ENCODE measurements at regions not wholly inside any gene's neighbourhood (a gene's known extent, or its start where the extent isn't known, plus 50 kb on each side); places are given as distances from the start of the nearest gene placed in this dataset.
"Not testable (repeated sequence)": the region's sequence is repeated elsewhere in the genome, so short reads cannot be mapped to it uniquely, and the experiment has no call there.

- in situ Hi-C loops (cut with HindIII; ENCODE audit: low sequenced_read_pairs) = no loop called here
Measured at GRCh38 chr3:3689601-3690375, 109.4 kb upstream of the LRRN1 start.

GRCh38 chr3:3686907-3687648 is 112.2 kb upstream of the LRRN1 start:
- in situ Hi-C loops (cut with HindIII; ENCODE audit: low sequenced_read_pairs) = no loop called here

- in situ Hi-C loops (cut with HindIII; ENCODE audit: low sequenced_read_pairs) = no loop called here
Measured at GRCh38 chr3:3685721-3686120, 113.5 kb upstream of the LRRN1 start.

GRCh38 chr3:3683261-3683660 is 116.0 kb upstream of the LRRN1 start:
- in situ Hi-C loops (cut with HindIII; ENCODE audit: low sequenced_read_pairs) = no loop called here

GRCh38 chr3:3675801-3676200 is 123.4 kb upstream of the LRRN1 start:
- in situ Hi-C loops (cut with HindIII; ENCODE audit: low sequenced_read_pairs) = no loop called here

- in situ Hi-C loops (cut with HindIII; ENCODE audit: low sequenced_read_pairs) = no loop called here
Measured at GRCh38 chr3:3675186-3675585, 124.0 kb upstream of the LRRN1 start.

GRCh38 chr3:3666664-3667063 is 132.6 kb upstream of the LRRN1 start:
- in situ Hi-C loops (cut with HindIII; ENCODE audit: low sequenced_read_pairs) = no loop called here

GRCh38 chr3:3665961-3666640 is 133.1 kb upstream of the LRRN1 start:
- in situ Hi-C loops (cut with HindIII; ENCODE audit: low sequenced_read_pairs) = no loop called here

- in situ Hi-C loops (cut with HindIII; ENCODE audit: low sequenced_read_pairs) = no loop called here
Measured at GRCh38 chr3:3665546-3665945, 133.7 kb upstream of the LRRN1 start.

GRCh38 chr3:3664935-3665334 is 134.3 kb upstream of the LRRN1 start:
- in situ Hi-C loops (cut with HindIII; ENCODE audit: low sequenced_read_pairs) = no loop called here

GRCh38 chr3:3662610-3663009 is 136.6 kb upstream of the LRRN1 start:
- in situ Hi-C loops (cut with HindIII; ENCODE audit: low sequenced_read_pairs) = no loop called here

- in situ Hi-C loops (cut with HindIII; ENCODE audit: low sequenced_read_pairs) = no loop called here
Measured at GRCh38 chr3:3654916-3655315, 144.3 kb upstream of the LRRN1 start.

- in situ Hi-C loops (cut with HindIII; ENCODE audit: low sequenced_read_pairs) = no loop called here
Measured at GRCh38 chr3:3648988-3649679, 150.1 kb upstream of the LRRN1 start.

GRCh38 chr3:3646934-3647333 is 152.3 kb upstream of the LRRN1 start:
- in situ Hi-C loops (cut with HindIII; ENCODE audit: low sequenced_read_pairs) = no loop called here

- in situ Hi-C loops (cut with HindIII; ENCODE audit: low sequenced_read_pairs) = not testable (repeated sequence)
Measured at GRCh38 chr3:3646103-3646844, 153.0 kb upstream of the LRRN1 start.

GRCh38 chr3:3641877-3642455 is 157.3 kb upstream of the LRRN1 start:
- in situ Hi-C loops (cut with HindIII; ENCODE audit: low sequenced_read_pairs) = no loop called here

- in situ Hi-C loops (cut with HindIII; ENCODE audit: low sequenced_read_pairs) = no loop called here
Measured at GRCh38 chr3:3639078-3639477, 160.2 kb upstream of the LRRN1 start.

- in situ Hi-C loops (cut with HindIII; ENCODE audit: low sequenced_read_pairs) = no loop called here
Measured at GRCh38 chr3:3636815-3637214, 162.4 kb upstream of the LRRN1 start.

- in situ Hi-C loops (cut with HindIII; ENCODE audit: low sequenced_read_pairs) = no loop called here
Measured at GRCh38 chr3:3635109-3635508, 164.1 kb upstream of the LRRN1 start.

GRCh38 chr3:3634326-3634725 is 164.9 kb upstream of the LRRN1 start:
- in situ Hi-C loops (cut with HindIII; ENCODE audit: low sequenced_read_pairs) = no loop called here

Measured in DLD1 (cell line).